ENCODE measurements at regions not wholly inside any gene's neighbourhood (a gene's known extent, or its start where the extent isn't known, plus 50 kb on each side); places are given as distances from the start of the nearest gene placed in this dataset.

DNA sequence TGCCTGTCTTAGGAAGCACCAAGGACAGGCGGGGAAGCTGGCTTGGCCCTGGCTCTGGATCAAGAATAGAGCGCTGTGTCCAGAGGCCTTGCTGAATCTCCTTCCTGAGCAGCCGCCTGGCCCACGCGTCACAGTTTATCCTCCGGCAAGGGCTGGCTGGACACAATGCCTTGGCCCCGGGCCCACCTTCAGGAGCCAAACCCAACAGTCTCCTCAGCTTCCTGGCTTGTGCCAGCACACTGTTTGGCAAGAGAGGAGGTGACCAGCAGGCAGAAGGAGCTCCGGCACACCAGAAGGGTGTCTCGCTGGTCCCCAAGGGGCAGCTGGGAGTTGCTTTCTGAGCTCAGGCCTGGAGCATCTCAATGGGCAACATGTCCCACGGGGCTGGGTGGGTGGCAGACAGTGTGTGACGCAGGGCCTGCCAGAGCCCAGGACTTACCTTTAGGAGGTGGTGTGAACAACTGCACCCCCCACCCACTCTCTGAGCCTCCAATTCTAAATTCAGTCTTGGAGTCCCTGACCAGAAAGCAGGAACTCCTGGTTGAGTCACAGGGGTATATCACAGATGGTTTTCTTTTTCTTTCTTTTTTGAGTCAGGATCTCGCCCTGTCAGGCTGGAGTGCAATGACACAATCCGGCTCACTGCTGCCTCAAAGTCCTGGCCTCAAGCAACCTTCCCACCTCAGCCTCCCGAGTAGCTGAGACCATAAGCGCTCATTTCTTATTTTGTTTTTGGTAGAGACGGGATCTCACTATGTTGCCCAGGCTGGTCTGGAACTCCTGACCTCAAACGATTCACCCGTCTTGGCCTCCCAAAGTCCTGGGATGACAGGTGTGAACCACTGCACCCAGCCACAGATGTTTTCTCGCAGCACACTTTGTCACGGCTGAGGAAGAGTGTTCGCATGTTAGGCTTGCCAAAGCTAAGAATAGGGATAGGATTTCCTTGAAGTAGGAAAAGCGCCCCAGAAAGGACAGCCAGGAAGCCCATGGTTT is 361.2 kb downstream of the BCOR start:
- DNase-seq (ENCODE audit: low spot score): no peak

DNA sequence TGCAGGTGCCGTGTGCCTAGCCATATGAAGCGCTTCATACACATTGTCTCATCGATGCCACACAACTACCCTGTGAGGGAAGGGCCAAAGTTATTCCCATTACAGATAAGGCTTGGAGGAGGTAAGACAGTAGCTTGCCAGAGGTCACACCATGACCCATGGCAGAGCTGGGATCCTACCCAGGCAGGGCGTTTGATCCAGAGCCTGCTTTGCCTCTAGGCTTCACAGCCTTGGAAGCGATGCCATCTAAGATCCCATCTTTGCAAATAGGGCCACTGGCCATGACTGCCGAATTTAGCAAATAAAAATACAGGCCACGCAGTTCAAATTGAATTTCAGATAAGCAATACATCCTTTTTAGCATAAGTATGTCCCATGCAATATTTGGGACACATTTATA is 358.2 kb downstream of the BCOR start:
- DNase-seq (ENCODE audit: low spot score): no peak

DNA sequence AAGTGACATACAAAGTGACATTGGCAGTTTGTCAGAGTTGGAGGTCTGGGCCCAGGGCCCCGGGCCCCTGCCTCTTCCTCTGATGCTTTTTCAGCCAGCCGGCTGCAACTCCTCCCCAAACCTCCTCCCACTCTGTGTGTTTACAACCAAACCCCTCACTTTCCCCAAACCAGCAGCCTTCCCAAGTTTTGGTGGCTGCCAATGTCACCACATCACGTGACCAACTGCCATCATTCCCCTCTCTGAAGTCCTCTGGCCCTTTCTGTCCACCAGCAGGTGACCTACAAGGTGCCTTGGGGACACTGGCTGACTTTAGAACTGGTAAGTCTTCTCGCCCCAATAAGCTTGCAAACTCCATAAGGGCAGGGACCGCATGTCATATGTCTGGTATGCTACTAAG is 357.7 kb downstream of the BCOR start:
- DNase-seq (ENCODE audit: low spot score): no peak

DNA sequence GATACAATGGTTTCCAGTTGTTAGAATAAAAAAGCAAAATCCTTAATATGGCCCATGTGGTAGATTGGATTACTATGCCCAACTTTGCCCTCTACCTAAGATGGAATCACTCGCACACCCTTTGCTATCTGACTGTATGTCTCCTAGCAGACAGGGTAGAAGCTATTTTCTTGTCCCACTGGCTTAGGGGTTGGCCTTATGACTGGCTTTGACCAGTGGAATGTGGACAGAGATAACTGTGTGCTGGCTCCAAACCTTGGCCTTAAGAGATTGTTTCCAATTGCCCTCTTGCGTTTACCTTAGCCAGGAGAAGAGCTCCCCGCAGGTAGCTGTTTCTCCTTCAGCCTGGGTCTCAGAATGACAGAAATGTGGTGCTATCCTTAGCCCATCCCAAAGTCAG is 355.9 kb downstream of the BCOR start:
- no peak for DNase-seq (ENCODE audit: low spot score)

DNA sequence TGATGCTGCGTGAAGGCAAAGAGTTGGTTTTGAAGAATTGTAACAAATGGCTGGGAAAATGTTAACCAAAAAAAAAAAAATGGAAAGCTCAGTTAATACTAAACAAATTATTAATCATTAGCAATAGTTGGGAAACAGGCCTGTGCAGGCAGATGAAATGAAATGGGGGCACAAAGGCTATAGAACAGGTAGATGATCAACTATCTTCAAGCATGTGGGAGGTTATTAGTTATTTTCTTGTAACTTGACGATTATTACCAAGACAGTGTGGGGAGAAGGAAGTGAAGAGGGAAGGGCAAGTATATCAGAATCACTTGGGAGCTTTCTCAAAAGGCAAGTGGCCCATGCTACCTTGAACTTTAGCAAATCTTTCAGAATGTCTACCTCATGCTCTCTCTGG is 351.9 kb downstream of the BCOR start:
- DNase-seq (ENCODE audit: low spot score): no peak

DNA sequence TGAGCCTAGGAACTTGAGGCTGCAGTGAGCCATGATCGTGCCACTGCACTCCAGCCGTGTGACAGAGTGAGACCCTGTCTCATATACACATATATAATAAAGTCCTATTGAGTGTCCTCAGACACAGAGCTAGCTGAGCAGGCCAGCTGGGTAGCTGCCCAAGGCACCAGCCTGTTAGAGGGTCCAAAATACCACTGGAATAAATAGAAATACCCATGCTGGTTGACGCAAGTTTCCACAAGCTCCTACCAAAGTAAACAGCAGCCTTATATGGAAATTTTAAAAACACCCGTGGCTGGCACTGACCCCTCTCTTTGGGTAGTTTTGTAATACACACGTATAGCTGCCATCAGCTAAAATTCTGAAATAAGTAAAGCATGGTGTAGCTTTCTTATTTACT is 348.6 kb downstream of the BCOR start:
- DNase-seq (ENCODE audit: low spot score): no peak

DNA sequence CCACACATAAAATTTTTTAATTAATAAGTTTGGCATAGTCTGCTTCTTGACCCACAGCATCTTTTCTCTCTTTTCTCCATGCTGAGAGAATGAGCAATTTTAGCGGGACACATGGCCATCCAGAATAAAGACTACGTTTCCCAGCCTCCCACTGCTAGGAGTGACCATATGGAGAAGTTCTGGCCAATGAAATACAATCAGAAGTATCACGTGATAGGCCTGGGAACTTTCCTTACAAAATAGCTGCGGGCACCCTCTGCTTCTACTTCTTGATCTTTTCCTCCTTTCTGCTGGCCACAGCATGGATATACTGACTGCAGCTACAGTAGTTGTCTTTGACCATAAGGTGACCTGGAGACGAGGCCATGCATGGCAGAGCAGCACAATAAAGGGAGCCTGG is 348.0 kb downstream of the BCOR start:
- no peak for DNase-seq (ENCODE audit: low spot score)

DNA sequence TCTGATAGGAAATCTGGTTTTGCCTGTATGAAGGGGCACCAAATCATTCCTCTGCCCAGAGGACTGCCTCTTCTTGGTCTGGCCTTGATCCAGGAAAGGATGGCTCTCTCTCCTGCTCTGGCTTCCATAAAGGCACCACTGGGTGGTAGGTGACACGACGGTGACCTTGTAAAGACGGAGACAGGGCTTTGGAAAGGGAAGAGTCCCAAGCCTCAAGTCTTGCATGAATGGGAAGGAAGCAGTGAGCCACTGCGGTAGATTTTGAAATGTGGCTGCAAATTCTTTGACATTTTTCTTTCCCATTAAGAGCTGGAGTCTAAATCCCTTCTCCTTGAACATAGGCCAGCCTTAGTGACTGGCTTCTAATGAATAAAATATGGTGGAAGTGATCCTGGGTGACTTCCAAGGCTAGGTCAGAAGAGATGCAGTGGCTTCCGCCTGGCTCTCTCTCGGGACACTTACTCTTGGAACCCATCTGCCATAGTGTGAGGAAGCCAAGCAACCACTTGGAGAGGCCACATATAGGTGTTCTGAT is 347.4 kb downstream of the BCOR start:
- DNase-seq (ENCODE audit: low spot score): no peak

DNA sequence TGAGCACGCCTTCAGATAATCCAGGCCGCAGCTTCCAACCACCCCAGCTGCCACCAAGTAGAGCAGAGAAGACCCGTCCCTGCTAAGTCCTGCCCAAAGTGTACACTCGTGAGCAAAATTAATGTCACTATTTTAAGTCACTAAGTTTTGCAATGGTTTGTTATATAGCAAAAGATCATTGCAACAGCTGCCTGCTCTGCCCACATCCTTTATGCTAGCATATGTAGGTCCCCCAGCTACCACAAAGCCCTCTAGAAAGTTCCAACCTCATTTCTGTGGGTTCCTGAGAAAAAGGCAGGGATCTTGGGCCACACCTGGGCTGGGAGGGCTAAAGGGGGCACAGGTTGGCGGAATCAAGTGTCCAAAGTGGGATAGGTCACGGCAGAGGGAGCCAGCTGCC is 346.9 kb downstream of the BCOR start:
- no peak for DNase-seq (ENCODE audit: low spot score)

DNA sequence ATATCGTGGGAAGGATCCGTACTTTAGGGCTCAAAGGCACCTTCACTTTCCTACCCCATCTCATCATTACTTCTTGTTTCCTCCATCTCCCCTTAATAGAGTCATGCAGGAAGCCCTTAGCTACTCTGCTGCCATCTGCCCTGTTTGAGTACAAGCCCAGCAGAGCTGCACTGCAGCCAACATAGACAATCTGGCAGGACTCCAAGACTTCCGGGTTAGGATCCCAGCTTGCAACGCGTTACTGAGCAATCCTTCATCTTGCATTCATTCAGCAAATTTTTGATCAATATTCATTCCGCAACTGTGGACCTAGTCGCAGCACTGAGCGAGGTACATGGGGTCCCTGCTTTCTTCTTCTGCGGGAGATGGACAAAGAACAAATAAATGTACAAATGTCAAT is 344.9 kb downstream of the BCOR start:
- DNase-seq (ENCODE audit: low spot score): peak; percentile 67

DNA sequence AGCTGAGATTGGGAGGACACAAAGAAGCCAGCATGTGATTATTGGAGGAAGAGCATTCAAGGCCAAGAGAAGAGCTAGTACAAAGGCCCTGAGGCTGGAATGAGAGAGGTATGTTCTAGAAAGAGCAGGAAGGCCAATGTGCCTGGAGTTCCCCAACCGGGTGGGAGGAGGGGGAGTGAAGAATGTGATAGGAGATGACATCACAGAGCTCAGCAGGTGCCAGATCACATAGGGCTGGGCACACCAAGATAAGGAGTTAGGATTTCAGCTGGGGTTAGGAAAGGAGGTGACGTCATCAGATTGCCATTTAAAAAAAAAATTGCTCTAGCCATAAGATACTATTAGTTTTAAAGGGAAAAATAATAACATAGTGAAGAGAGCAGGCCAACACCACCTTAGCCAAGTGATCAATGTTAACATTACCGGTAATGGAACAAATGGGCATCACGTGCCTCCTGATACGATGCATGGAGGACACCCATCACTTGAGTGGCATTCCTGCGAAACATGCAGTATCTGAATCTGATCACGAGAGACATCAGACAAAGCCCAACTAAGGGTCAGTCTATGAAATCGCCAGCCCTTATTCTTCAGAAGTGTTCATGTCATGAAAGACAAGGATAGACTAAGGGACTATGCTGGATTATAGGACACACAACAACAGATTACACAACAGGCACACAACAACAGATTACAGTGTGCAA is 344.3 kb downstream of the BCOR start:
- no peak for DNase-seq (ENCODE audit: low spot score)

DNA sequence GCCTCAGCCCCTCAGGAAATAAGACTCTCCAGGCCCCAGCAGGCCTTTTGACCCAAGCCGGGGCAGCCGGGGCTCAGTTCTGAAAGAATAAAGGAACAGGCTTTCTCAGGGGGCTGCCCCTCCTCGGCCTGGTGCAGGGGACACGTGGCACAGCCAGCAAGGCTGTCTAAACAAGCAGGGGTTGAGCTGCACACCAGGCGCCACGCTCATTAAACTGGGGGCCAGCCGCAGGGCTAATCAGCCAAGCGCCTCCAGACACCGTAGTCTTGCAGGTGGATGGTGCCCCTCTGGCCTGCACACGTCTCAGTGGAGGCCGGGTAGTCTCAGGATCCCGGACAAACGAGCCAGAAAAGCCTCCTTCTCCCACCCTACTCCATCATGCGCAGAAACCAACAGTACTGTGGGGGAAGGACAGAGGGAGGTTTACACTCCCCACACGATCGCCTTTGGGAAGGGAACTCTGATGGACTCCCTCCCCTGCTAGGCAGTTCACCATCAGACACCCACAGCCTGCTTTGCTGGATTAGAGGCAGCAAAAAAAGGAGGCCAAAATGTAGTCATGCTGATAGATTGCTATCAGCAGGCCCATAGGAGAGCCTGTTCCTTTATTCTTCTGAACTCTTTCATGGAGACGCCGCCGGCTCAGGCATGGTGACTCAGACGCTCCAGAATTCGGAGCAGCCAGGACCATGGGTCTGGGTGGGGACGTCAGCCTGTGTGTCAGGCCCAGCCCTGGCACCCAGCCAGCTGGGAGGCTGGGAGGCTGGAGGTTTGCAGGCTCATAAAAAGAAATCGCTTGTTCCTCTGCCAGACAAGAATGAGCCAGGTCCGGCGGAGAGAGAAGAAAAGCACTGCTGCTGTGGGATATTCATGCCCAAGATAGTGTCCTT is 342.4 kb downstream of the BCOR start:
- DNase-seq (ENCODE audit: low spot score): peak; percentile 25

DNA sequence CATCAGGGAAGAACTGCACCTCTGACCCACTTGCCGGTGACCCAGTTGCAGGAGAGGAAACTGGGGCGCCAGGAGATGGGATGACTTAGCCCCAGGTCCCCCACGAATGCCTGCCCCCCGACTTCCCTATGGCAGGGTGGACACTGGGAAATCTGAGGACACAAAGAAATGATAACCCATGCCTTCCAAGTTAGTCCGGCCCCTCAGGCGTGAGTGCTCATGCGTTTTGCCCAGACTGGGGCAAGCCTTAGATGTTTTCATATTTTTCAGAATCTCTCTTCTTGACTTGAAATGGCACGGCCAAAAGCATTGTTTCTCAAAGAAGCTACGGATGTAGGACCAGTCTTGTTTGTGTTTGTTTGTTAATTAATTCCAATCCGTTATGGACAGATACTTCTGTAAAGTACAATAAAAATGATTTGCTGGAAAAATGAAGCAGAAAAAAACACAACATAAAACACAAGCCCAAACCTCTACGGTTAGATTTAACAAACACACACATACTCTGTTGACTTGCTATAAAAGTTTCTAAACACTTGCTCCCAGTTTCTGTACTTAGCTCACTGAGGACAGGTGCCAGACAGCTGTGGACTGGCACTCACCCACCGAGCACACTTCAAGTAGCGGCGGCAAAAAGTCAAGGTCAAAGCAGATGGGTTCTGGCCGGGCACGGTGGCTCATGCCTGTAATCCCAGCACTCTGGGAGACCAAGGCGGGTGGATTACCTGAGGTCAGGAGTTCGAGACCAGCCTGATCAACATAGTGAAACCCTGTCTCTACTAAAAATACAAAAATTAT is 341.5 kb downstream of the BCOR start:
- no peak for DNase-seq (ENCODE audit: low spot score)

DNA sequence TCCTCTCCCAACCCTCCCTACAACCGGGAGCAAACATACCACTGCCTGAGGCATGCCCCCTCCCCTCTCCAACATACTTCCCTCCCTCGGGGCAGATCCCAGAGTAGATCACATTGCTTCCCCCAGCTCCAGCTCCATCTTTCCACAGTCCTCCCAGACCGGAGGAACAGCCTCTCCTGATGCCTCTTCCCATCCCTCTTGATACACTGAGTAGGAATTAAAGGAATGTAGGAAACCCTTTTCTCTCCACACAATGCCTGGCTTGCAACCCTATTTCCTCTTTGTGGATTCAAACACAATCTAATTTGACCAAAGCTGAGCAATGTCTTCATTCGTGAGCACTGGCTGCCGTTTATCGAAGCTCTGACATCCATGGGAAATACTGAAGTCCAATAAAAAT is 339.8 kb downstream of the BCOR start:
- no peak for DNase-seq (ENCODE audit: low spot score)

DNA sequence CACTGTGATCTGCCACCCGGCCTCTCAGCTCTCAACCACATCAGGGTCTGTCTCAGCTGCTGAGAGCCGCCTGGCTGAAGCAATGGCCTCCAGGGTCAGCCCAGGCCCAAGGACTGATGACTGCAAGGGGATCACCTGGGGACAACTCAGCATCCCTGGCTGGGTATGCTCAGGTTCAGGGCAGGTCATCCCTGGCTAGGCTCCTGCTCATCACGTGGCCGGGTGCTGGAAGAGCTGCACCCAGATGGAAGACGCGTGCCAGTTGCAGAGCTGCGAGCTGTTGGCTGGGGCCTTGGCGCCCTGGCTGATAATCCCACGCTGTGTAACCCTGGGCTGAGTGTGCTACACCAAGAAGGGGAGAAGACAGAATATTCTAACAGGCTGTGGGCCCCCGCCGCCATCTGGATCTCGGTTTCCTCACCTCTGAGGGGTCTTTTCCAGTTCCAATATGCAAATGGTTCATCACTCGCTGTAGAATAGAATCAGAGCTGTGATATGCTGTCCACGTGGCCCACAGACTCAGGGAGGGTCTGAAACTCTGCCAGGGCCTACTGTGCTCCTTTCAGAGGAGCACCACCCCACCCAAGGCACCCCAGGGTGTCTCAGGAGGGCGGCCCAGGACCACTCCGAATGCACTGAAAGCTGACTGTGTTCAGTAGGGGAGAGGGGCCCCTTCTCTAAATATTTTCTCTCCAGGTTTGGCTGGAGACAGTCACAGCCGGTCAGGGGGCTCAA is 338.8 kb downstream of the BCOR start:
- DNase-seq (ENCODE audit: low spot score): no peak

DNA sequence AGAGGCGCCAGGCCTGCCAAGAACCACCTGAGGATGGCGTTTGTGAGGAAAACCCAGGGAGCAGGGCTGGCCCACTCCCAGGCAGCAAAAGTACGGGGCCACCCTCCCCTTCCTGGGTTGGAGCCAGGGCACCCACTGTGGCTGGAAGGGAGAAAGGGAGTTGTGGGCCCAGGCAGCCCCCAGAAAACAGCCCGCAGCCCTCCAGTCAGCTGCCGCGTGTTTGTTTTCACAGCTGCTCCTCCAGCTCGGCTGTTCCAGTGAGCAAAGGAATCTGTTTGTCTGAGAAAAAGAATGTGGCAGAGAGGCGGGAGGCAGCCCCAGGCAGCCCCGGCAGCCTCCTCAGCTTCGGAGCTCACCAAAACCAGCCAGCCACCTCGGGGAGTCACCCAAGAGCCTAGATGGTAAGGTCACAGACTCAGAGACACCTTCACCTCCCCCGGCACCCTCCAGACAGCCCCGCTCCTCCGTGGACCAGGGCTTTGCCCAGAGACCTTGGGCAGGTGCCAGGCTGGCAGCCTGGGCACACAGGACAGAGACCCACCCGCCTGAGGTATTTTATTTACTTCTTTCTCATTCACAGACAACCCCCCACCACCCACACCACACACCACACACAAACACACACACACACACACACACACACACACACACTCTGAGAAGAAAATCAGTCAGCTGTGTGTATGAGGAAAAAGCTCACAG is 338.1 kb downstream of the BCOR start:
- peak; percentile 33 for DNase-seq (ENCODE audit: low spot score)

DNA sequence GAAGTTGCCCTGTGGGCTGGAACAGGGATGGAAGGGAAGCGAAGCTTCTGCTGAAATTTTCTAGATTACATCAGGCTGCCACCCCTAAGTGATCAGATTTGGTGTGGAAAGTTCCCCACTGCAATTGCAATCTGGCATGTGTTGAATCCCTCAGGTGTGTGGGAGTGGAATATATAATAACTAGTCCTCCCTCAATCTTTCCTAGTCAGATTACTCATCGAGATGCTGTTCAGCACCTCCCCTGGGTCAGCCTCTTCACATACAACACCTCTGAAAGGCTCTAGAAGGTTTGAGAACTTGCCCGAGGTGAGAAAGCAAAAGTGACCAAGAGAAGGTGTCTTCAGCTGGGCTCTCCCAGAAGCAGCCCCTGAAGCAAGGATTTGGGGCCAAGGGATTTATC is 336.8 kb downstream of the BCOR start:
- DNase-seq (ENCODE audit: low spot score): no peak

DNA sequence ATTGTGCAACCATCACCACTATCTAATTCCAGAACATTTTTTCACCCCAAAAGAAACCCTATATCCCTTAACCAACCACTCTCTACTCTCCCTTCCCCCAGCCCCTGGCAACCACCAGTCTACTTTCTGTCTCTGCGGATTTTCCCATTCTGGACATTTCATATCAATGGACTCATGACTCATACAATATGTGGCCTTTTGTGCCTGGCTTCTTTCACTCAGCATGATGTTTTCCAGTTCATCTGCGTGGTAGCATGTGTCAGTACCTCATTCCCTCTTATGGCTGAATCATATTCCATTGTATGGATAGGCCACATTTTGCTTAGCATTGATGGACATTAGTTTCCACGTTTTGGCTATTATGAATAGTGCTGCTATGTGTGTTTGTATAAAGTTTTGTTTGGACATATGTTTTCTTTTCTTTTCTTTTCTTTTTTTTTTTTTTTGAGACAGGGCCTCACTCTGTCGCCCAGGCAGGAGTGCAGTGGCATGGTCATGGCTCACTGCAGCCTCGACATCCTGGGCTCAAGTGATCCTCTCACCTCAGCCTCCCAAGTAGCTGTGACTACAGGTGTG is 335.4 kb downstream of the BCOR start:
- no peak for DNase-seq (ENCODE audit: low spot score)

DNA sequence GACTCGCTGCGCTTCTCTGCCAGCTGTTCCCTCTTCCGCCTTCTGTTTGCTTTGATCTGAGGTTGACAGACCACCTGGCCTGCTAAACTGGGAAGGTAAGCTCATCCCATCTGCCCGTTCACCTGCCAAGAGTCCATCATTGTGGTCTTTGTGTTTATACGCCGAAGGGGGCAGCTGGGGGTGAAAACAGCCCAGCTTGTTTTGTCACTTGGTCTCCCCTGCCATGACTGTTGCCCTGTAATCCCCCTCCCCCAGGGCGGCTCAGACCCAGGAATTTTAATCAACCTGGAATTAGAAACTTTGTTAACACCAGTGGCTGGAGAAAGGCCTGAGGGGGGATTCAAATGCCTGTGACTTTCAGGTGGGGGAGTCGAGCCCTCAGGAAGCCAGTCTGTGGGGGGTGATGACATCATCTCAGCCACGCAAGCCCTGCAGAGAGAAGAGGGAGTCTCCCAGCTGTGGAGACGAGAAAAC is 333.3 kb downstream of the BCOR start:
- no peak for DNase-seq (ENCODE audit: low spot score)
